K562 (cell line): ENCODE measurements at regions not wholly inside any gene's neighbourhood (a gene's known extent, or its start where the extent isn't known, plus 50 kb on each side); places are given as distances from the start of the nearest gene placed in this dataset.
A peak's percentile ranks its signal among the peaks of the same experiment; 100 is the strongest.

ENCODE experiments used
- ATAC-seq: fragments of 200-7000 bp; cut with Tn5 transposase; 3 replicates; pipeline ENCODE4 v1.9.1; 2020; ENCODE audit warnings: moderate library complexity
- BruUV-seq: library from RNA; stranded (reverse); fragments of 400-500 nt; replicated peaks from 2 replicates; lab custom pipeline; 2021; lab: Mats Ljungman, UMichigan
- CTCF ChIA-PET: fragments of 300-600 bp; formaldehyde crosslinking; extraction: SDS; loops from one replicate; lab custom pipeline; 2021; ENCODE audit warnings: low intra/inter-chr PET ratio; lab: Yijun Ruan, JAX
- POLR2A ChIA-PET: fragments of 300-600, 350-650 bp; sonication (Branson Sonifier 250); formaldehyde crosslinking; extraction: SDS; loops from one replicate; lab custom pipeline; 2021; ENCODE audit warnings: antibody characterized with exemption, inconsistent platforms; lab: Yijun Ruan, JAX
- DNase-seq, 4 experiments: peaks; one replicate each; pipeline versions ENCODE4 v3.0.0 to v3.0.0-alpha.2; 2011 to 2018; ENCODE audit warnings: low spot score in 3 of 4, mixed read lengths in 3 of 4; ENCODE audit errors: extremely low read depth in 1 of 4
- FAIRE-seq: peaks from 2 replicates; lab custom pipeline; 2011; peaks lifted over from hg19 to GRCh38; lab: Jason Lieb, UNC
- H2AFZ ChIP-seq: 2 replicates; pipeline ENCODE4 v1.6.0; 2011; ENCODE audit warnings: low read depth, low read length, control low read depth, inconsistent platforms
- H3K27ac ChIP-seq: fragments of 200-600 bp; 3 replicates; pipeline ENCODE4 v1.8.0; 2011; ENCODE audit warnings: low read depth, mild to moderate bottlenecking, control low read depth, inconsistent platforms, low read length, moderate library complexity, mixed read lengths; ENCODE audit errors: extremely low read depth
- H3K27me3 ChIP-seq, 2 experiments: fragments of 300-600 bp in 1 of 2; 2 replicates in 1 of 2; 3 replicates in 1 of 2; pipeline versions ENCODE4 v1.6.0 to v1.8.0; 2011; ENCODE audit warnings: inconsistent platforms in 2 of 2, low read length in 2 of 2, mild to moderate bottlenecking in 1 of 2, mixed read lengths in 1 of 2, moderate library complexity in 1 of 2; ENCODE audit not compliant: control insufficient read depth in 2 of 2, insufficient read depth in 2 of 2
- H3K36me3 ChIP-seq: fragments of 300-600 bp; 3 replicates; pipeline ENCODE4 v1.8.0; 2011; ENCODE audit warnings: mild to moderate bottlenecking, low read length, inconsistent platforms; ENCODE audit not compliant: control insufficient read depth, insufficient read depth
- H3K4me1 ChIP-seq, 2 experiments: fragments of 200-600 bp in 1 of 2; replicated peaks in 1 of 2; 2 replicates in 1 of 2; 3 replicates in 1 of 2; pipeline versions ENCODE4 v1.5.1 to v1.8.0; 2011; ENCODE audit warnings: inconsistent platforms in 2 of 2, low read length in 2 of 2, mild to moderate bottlenecking in 1 of 2, mixed read lengths in 1 of 2, moderate library complexity in 1 of 2; ENCODE audit not compliant: control insufficient read depth in 2 of 2, insufficient read depth in 2 of 2
- H3K4me2 ChIP-seq: 2 replicates; pipeline ENCODE4 v1.6.1; 2011; ENCODE audit warnings: low read length, control low read depth, inconsistent platforms, mixed read lengths; ENCODE audit not compliant: insufficient read depth
- H3K4me3 ChIP-seq: fragments of 200-600 bp; sonication (generic), shearing (Covaris generic); 2 replicates; pipeline ENCODE4 v1.5.1; 2016; ENCODE audit warnings: control low read depth, inconsistent platforms
- H3K79me2 ChIP-seq: fragments of 200-600 bp; 3 replicates; pipeline ENCODE4 v1.8.0; 2011; ENCODE audit warnings: low read length, inconsistent platforms; ENCODE audit not compliant: control insufficient read depth, insufficient read depth
- H3K9ac ChIP-seq, 2 experiments: 2 replicates each; pipeline versions ENCODE4 v1.6.0 to v1.6.1; 2011; ENCODE audit warnings: low read depth in 2 of 2, low read length in 2 of 2, control low read depth in 1 of 2, inconsistent platforms in 1 of 2, mild to moderate bottlenecking in 1 of 2, mixed read lengths in 1 of 2; ENCODE audit not compliant: insufficient read depth in 1 of 2
- H3K9me1 ChIP-seq: one replicate; pipeline ENCODE4 v1.6.0; 2011; ENCODE audit warnings: inconsistent platforms, mild to moderate bottlenecking, low read length, moderate library complexity; ENCODE audit not compliant: control insufficient read depth, insufficient read depth
- H3K9me3 ChIP-seq: replicated peaks from 2 replicates; pipeline ENCODE4 v1.5.1; 2011; ENCODE audit warnings: low read depth, low read length, inconsistent platforms; ENCODE audit not compliant: control insufficient read depth, insufficient read depth
- H4K20me1 ChIP-seq: replicated peaks from 2 replicates; pipeline ENCODE4 v1.6.1; 2011; ENCODE audit warnings: low read length, inconsistent platforms, mixed read lengths; ENCODE audit not compliant: control insufficient read depth, insufficient read depth
- ATF4 ChIP-seq: fragments of 450-650 bp; formaldehyde crosslinking; IDR thresholded peaks from 2 replicates; pipeline ENCODE4 v1.4.0; 2022; ENCODE audit warnings: mild to moderate bottlenecking, moderate library complexity
- BRD9 ChIP-seq: fragments of 450-650 bp; IDR thresholded peaks from 2 replicates; pipeline ENCODE4 v1.6.1; 2018; ENCODE audit warnings: low read depth; ENCODE audit not compliant: partially characterized antibody
- CREBBP ChIP-seq: IDR thresholded peaks from one replicate; pipeline ENCODE4 v1.6.1; 2012; ENCODE audit warnings: low read depth, mild to moderate bottlenecking, control low read depth, inconsistent platforms, low read length
- CUX1 ChIP-seq: fragments of 200-800 bp; sonication (Bioruptor generic); IDR thresholded peaks from 2 replicates; pipeline ENCODE4 v1.6.1; 2016; ENCODE audit warnings: missing genetic modification characterization, missing compliant biosample characterization
- DNMT1 ChIP-seq: fragments of 450-650 bp; IDR thresholded peaks from 2 replicates; pipeline ENCODE4 v1.6.1; 2016; ENCODE audit warnings: antibody characterized with exemption, mild to moderate bottlenecking
- EP300 ChIP-seq: IDR thresholded peaks from 2 replicates; pipeline ENCODE4 v1.6.1; 2012; ENCODE audit warnings: low read length, improper control_type of control experiment
- FOXA3 ChIP-seq, 2 experiments: fragments of 450-650 bp in 1 of 2; sonication (generic) in 1 of 2; formaldehyde crosslinking; IDR thresholded peaks in 1 of 2; conservative IDR thresholded peaks in 1 of 2; 2 replicates each; pipeline versions ENCODE4 v1.4.0 to v1.8.0; 2020 to 2022; ENCODE audit warnings: mild to moderate bottlenecking in 2 of 2, missing genetic modification reagents in 1 of 2
- HINFP ChIP-seq: fragments of 450-650 bp; conservative IDR thresholded peaks from 2 replicates; pipeline ENCODE4 v1.6.1; 2016; ENCODE audit warnings: missing genetic modification characterization, low read depth, mild to moderate bottlenecking, control low read depth, missing compliant biosample characterization
- NCOA1 ChIP-seq: fragments of 450-650 bp; IDR thresholded peaks from 2 replicates; pipeline ENCODE4 v1.6.1; 2016; ENCODE audit warnings: low read depth
- POU5F1 ChIP-seq: fragments of 150-350 bp; IDR thresholded peaks from 2 replicates; pipeline ENCODE4 v1.6.1; 2014; ENCODE audit warnings: borderline replicate concordance, low read length, low read depth, mild to moderate bottlenecking; ENCODE audit not compliant: partially characterized antibody
- PTBP1 ChIP-seq: fragments of 200-400 bp; formaldehyde crosslinking; IDR thresholded peaks from 2 replicates; pipeline ENCODE4 v1.6.1; 2017; ENCODE audit warnings: low read depth, low read length
- RUNX1 ChIP-seq: sonication (generic); IDR thresholded peaks from 2 replicates; pipeline ENCODE4 v1.6.1; 2016; ENCODE audit warnings: antibody characterized with exemption, low read depth
- SMAD1 ChIP-seq: fragments of 150-350 bp; IDR thresholded peaks from 2 replicates; pipeline ENCODE4 v1.6.1; 2014; ENCODE audit warnings: low read length, low read depth; ENCODE audit not compliant: partially characterized antibody
- ZNF239 ChIP-seq: fragments of 250-450 bp; sonication (Bioruptor Pico); IDR thresholded peaks from 2 replicates; pipeline ENCODE4 v1.4.0; 2020; ENCODE audit warnings: mild to moderate bottlenecking
- ZNF830 ChIP-seq: fragments of 250-450 bp; sonication (Bioruptor Pico); IDR thresholded peaks from 2 replicates; pipeline ENCODE4 v1.5.0; 2021; ENCODE audit warnings: mild to moderate bottlenecking
- WGBS: fragments of 100-300 bp; shearing (Covaris generic); methylation state at CpG from one replicate; pipeline ENCODE4 v1.1.6; 2016; ENCODE audit warnings: low coverage, mixed read lengths; ENCODE audit not compliant: insufficient coverage; ENCODE audit errors: missing lambda C conversion rate; 5-methylcytosine and 5-hydroxymethylcytosine counted together
- in situ Hi-C: fragments of 300-500 bp; cut with MboI; formaldehyde crosslinking; loops from 4 replicates; pipeline ENCODE4 v1.15.0; 2018; ENCODE audit warnings: inconsistent platforms, mixed read lengths
- intact Hi-C: fragments of 100-400 bp; cut with micrococcal nuclease; formaldehyde crosslinking; loops from 2 replicates; pipeline ENCODE4 v1.14.2; 2022

- Histone ChIP-seq H3K4me3 (no peak overlapping the region), H3K9ac (no peak overlapping the region), H3K4me2 (no peak overlapping the region), H3K4me1 (no peaks in the 10 kb centered on the region; a peak in 2 of 5 replicates), H3K36me3 (no peaks in the 10 kb centered on the region), H4K20me1 (no peaks in the 10 kb centered on the region), H3K9me1 (no peaks in the 10 kb centered on the region), H2AFZ (peak overlapping the region; percentile 16; the same call in 1 of the 2 replicates), H3K27me3 (no peaks in the 10 kb centered on the region), H3K27ac (no peak overlapping the region), H3K9me3 (no peaks in the 10 kb centered on the region), H3K79me2 (no peaks in the 10 kb centered on the region)
- WGBS = 10% methylated on average over 1 of the region's 1 CpG
- DNase-seq (no peak), FAIRE-seq (no peak), ATAC-seq (no peak)
- BruUV-seq = no TSS peak
- ChIA-PET POLR2A (no interaction called here), CTCF (no interaction called here)
- intact Hi-C loops = no loop called here
- TF ChIP-seq DNMT1 (no peak), CUX1 (CRISPR knock-in tag) (no peak), ATF4 (CRISPR knock-in tag) (no peak), SMAD1 (no peak), PTBP1 (no peak), FOXA3 (CRISPR knock-in tag; conservative IDR thresholded peaks at IDR 0.05 in 1 of 2, IDR thresholded peaks at IDR 0.05 in 1 of 2) (no peak), BRD9 (no peak), NCOA1 (no peak), EP300 (no peak), POU5F1 (no peak), CREBBP (no peak), ZNF830 (CRISPR knock-in tag) (no peak), RUNX1 (no peak), HINFP (tag) (no peak), ZNF239 (CRISPR knock-in tag) (no peak)
- in situ Hi-C loops = no loop called here
These were observed 216.5 kb downstream of the SLC38A4 start for GRCh38 chr12:46609273-46609623.
